GM12891 (cell line): ENCODE measurements at regions not wholly inside any gene's neighbourhood (a gene's known extent, or its start where the extent isn't known, plus 50 kb on each side); places are given as distances from the start of the nearest gene placed in this dataset.

Source experiments
- DNase-seq: peaks from one replicate; pipeline ENCODE4 v3.0.0; 2011; ENCODE audit warnings: low spot score; ENCODE audit not compliant: insufficient read length
- FAIRE-seq: peaks from 2 replicates; lab custom pipeline; 2011; peaks lifted over from hg19 to GRCh38; lab: Jason Lieb, UNC
- PAX5 ChIP-seq: IDR thresholded peaks from 2 replicates; pipeline ENCODE4 v1.6.1; 2011; ENCODE audit warnings: low read length, moderate library complexity, mild to moderate bottlenecking; ENCODE audit not compliant: insufficient read depth, severe bottlenecking
- POLR2A ChIP-seq: IDR thresholded peaks from 2 replicates; pipeline ENCODE4 v1.6.1; 2011; ENCODE audit warnings: low read depth, low read length, control low read depth
- POLR2AphosphoS5 ChIP-seq: IDR thresholded peaks from 2 replicates; pipeline ENCODE4 v1.6.1; 2011; ENCODE audit warnings: low read depth, low read length, control low read depth
- POU2F2 ChIP-seq: IDR thresholded peaks from 2 replicates; pipeline ENCODE4 v1.6.1; 2011; ENCODE audit warnings: low read depth, mild to moderate bottlenecking, control low read depth, low read length, moderate library complexity
- SPI1 ChIP-seq: IDR thresholded peaks from 2 replicates; pipeline ENCODE4 v1.6.1; 2011; ENCODE audit warnings: low read depth, low read length, control low read depth
- TAF1 ChIP-seq: IDR thresholded peaks from 2 replicates; pipeline ENCODE4 v1.6.1; 2011; ENCODE audit warnings: low read depth, low read length, control low read depth

DNA sequence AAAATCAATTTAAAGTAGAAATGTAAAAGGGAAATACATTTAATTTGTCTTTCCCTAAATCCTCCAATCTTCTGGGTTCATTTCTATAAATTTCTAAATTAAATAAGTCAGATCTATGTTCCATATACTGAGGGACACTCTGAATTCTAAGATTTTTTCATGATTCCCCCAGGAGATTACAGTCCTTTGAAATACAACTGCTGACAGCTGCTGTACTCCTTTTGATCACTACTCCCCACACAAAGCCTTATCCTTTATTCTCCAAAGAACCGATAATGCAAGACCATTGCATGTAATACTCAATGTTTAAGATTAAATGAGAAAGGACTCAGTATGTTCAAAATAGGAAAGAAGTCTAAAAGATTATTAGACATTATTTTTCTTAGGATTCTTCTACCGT, 865.7 kb downstream of the EPHA3 start:
- FAIRE-seq, result no peak
- TF ChIP-seq TAF1 (no peak), POLR2A (no peak), POLR2AphosphoS5 (no peak), PAX5 (no peak), POU2F2 (no peak), SPI1 (no peak)
- no peak for DNase-seq

- TF ChIP-seq POU2F2, result no peak
- no peak for TF ChIP-seq TAF1
- TF ChIP-seq POLR2A, result no peak
- FAIRE-seq (no peak), DNase-seq (no peak)
Measured at GRCh38 chr3:89974903-89975519, 867.6 kb downstream of the EPHA3 start.

GRCh38 chr3:89983449-89983848, 876.0 kb downstream of the EPHA3 start:
- no peak for DNase-seq
- no peak for FAIRE-seq
- no peak for TF ChIP-seq SPI1
- no peak for TF ChIP-seq POLR2AphosphoS5
- TF ChIP-seq POLR2A, result no peak
- no peak for TF ChIP-seq POU2F2
- TF ChIP-seq TAF1, result no peak
- TF ChIP-seq PAX5, result no peak

- no peak for DNase-seq
- FAIRE-seq, result no peak
- no peak for TF ChIP-seq TAF1
- no peak for TF ChIP-seq SPI1
- TF ChIP-seq POLR2A, result no peak
- TF ChIP-seq POLR2AphosphoS5, result no peak
Measured at GRCh38 chr3:90005281-90005847, 897.9 kb downstream of the EPHA3 start.

DNA sequence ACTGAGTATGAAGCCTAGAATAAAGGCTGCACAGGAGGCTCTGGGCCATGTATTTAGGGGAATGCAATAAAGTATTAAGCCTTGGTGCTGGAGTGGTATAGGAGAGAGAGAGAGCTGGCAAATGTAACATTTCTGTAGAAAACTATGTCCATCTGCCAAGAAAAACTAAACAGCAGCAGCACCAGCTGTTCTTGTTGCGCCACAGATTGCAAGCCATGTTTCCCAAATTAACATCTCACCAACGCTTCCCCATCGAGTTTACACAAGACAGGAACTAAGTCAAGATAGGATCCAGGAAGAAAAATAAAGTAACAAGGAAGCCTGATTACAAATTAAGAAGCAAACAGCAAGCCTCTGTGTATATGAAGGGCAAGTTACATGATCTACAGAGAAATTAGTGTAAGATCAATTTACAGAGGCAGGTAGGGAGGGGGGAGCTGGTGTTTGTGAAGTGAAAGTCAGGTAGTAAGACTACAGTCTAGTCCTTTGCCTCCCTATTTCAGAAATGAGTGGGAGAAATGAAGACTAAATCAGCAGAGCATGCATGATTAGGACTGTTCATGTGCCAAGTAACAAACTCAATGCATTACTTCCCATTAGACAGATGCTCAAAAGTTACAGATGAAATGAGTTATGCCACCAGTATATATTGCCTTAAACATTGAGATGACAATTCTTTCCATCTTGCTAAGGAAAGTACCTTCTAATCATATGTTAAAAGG, 900.5 kb downstream of the EPHA3 start:
- FAIRE-seq, result no peak
- TF ChIP-seq POU2F2 (no peak), SPI1 (no peak), PAX5 (no peak), TAF1 (no peak), POLR2A (no peak), POLR2AphosphoS5 (no peak)
- DNase-seq, result no peak

GRCh38 chr3:90010341-90010740, 902.9 kb downstream of the EPHA3 start:
- TF ChIP-seq TAF1 (no peak), PAX5 (no peak), POLR2A (no peak), POU2F2 (no peak), POLR2AphosphoS5 (no peak), SPI1 (no peak)
- FAIRE-seq (no peak), DNase-seq (no peak)

- TF ChIP-seq PAX5, result no peak
- TF ChIP-seq SPI1, result no peak
- no peak for TF ChIP-seq POU2F2
- TF ChIP-seq POLR2AphosphoS5, result no peak
- no peak for TF ChIP-seq POLR2A
- DNase-seq, result no peak
- FAIRE-seq, result no peak
Measured at GRCh38 chr3:90011131-90011530, 903.7 kb downstream of the EPHA3 start.

DNA sequence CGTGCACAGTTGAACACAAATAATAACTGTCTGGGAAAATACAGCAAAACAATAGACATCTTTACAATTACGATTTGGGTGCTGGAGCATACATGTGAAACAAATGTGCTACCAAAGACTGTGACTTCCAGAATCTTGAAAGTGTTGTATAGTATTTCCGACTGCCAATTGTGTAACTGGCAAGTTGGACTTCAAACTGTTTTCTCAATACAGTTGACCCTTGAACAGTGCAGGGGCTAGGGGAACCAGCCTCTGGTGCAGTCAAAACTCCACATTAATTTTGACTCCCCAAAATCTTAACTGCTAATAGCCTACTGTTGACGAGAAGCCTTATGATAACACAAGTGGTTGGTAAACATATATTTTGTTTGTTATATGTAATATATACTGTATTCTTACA, 904.2 kb downstream of the EPHA3 start:
- FAIRE-seq, result no peak
- DNase-seq, result no peak
- TF ChIP-seq POU2F2 (no peak), PAX5 (no peak), POLR2AphosphoS5 (no peak), TAF1 (no peak), POLR2A (no peak), SPI1 (no peak)

DNA sequence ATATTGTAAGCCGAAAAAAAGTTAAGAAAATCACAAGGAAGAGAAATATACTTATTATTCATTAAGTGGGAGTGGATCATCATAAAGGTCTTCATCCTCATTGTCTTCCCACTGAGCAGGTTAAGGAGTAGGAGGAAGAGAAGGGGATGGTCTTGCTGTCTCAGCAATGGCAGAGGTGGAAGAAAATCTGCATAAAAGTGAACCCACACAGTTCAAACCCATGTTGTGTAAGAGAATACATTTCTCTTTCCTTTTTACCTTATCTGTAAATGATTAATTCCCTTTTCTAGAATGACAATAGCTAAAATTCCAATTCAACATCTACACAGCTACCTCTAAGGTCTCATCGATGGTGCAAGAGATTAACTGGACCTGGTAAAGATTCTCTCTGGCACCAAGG, 904.6 kb downstream of the EPHA3 start:
- no peak for TF ChIP-seq TAF1
- no peak for TF ChIP-seq POLR2A
- TF ChIP-seq SPI1, result no peak
- TF ChIP-seq POU2F2, result no peak
- no peak for TF ChIP-seq PAX5
- no peak for TF ChIP-seq POLR2AphosphoS5
- DNase-seq, result no peak
- no peak for FAIRE-seq

DNA sequence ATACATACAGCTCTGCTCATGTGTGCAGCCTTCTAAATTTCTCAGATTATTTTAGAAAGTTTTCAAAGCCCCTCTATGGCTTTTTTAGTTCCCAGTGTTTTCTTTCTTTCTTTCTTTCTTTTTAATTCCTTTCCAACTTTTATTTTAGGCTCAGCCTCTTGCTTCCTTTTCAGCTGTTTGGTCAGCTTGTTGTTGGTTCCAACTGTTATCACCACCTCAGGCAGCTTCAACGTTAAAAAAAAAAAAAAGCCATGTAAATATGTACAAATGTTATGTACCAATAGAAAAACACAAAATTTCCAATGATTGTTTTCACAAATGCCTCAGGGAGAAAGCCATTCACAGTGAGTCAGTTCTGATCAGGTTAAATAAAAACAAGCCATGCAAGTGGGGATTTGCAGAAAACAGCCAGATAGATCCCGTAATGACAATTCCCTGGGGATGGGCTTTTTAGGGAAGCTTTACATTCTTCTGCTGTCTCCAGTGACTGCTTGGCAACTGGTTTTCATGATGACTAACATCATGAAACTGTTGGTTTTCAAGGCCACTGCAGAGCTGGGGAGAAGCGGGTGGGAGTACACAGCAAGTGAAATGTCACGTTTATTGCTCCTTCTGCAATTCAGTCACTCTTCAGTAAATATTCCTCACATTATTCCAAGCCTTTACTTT, 908.4 kb downstream of the EPHA3 start:
- DNase-seq, result no peak
- no peak for FAIRE-seq
- TF ChIP-seq SPI1 (no peak), POLR2A (no peak), PAX5 (no peak), POU2F2 (no peak), TAF1 (no peak), POLR2AphosphoS5 (no peak)
